Nephron progenitor cell (in vitro differentiated cells): ENCODE measurements at regions not wholly inside any gene's neighbourhood (a gene's known extent, or its start where the extent isn't known, plus 50 kb on each side); places are given as distances from the start of the nearest gene placed in this dataset.

ENCODE experiments used
- DNase-seq: peaks from one replicate; pipeline ENCODE4 v3.0.0; 2021
- H3K27ac Mint-ChIP-seq: 2 replicates; pipeline ENCODE4 v1.8.0; 2021; ENCODE audit warnings: mild to moderate bottlenecking, moderate library complexity, mixed read lengths
- H3K27me3 Mint-ChIP-seq: 2 replicates; pipeline ENCODE4 v1.8.0; 2021; ENCODE audit warnings: mild to moderate bottlenecking, low read depth, mixed read lengths; ENCODE audit not compliant: poor library complexity
- H3K36me3 Mint-ChIP-seq: 2 replicates; pipeline ENCODE4 v1.8.0; 2021; ENCODE audit warnings: low read depth, mixed read lengths
- H3K4me1 Mint-ChIP-seq: 2 replicates; pipeline ENCODE4 v1.8.0; 2021; ENCODE audit warnings: mixed read lengths
- H3K4me3 Mint-ChIP-seq: 2 replicates; pipeline ENCODE4 v1.8.0; 2021; ENCODE audit warnings: mild to moderate bottlenecking, moderate library complexity, mixed read lengths
- H3K9me3 Mint-ChIP-seq: 2 replicates; pipeline ENCODE4 v1.8.0; 2021; ENCODE audit warnings: mild to moderate bottlenecking, moderate library complexity, mixed read lengths
- TF ChIP-seq, protein P1 (sequence below): fragments of 200-600 bp; sonication (generic); IDR thresholded peaks from 2 replicates; pipeline ENCODE4 v1.5.0; 2021; ENCODE audit warnings: antibody characterized with exemption

DNA sequence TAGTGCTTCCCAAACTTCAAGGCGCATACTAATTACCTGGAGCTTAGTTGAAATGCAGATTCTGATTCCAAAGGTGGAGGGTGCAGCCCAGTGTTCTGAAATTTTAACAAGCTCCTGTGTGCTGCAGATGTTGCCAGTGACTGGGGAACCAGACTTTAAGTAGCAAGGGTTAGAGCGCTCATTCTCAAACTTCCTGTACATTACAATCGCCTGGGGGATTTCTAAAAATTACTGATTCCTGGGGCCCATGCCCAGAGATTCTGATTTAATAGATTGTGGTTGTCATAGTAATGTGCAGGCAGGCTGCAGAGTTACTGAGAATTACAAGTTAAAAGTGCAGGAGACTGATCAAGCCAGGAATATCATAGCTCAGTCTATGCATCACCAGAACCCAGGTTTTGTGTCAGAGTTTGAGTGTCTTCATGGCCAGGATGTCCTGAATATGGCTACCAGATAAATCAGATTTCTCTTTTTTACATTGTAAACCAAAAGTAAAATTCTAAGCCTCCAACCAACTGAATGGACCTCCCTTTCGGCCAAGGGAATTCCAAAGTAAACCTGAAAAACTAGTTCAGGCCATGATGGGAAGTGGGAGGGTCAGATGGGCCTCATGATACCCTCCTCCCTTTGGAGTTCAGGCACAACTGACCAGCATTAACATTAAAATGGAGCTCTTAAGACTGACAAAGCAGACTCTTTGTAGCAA lies 121.6 kb downstream of the ATXN3L start:
- peaks cover 2% of the 10 kb centered on the region for H3K27me3 Mint-ChIP-seq
- H3K36me3 Mint-ChIP-seq: no peaks in the 10 kb centered on the region
- H3K4me3 Mint-ChIP-seq: no peak overlapping the region
- no peak overlapping the region for H3K27ac Mint-ChIP-seq
- peaks cover 37% of the 10 kb centered on the region for H3K9me3 Mint-ChIP-seq
- no peak for DNase-seq
- peaks cover 22% of the 10 kb centered on the region for H3K4me1 Mint-ChIP-seq
- TF ChIP-seq, protein P1, sequence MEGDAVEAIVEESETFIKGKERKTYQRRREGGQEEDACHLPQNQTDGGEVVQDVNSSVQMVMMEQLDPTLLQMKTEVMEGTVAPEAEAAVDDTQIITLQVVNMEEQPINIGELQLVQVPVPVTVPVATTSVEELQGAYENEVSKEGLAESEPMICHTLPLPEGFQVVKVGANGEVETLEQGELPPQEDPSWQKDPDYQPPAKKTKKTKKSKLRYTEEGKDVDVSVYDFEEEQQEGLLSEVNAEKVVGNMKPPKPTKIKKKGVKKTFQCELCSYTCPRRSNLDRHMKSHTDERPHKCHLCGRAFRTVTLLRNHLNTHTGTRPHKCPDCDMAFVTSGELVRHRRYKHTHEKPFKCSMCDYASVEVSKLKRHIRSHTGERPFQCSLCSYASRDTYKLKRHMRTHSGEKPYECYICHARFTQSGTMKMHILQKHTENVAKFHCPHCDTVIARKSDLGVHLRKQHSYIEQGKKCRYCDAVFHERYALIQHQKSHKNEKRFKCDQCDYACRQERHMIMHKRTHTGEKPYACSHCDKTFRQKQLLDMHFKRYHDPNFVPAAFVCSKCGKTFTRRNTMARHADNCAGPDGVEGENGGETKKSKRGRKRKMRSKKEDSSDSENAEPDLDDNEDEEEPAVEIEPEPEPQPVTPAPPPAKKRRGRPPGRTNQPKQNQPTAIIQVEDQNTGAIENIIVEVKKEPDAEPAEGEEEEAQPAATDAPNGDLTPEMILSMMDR: no peak

DNA sequence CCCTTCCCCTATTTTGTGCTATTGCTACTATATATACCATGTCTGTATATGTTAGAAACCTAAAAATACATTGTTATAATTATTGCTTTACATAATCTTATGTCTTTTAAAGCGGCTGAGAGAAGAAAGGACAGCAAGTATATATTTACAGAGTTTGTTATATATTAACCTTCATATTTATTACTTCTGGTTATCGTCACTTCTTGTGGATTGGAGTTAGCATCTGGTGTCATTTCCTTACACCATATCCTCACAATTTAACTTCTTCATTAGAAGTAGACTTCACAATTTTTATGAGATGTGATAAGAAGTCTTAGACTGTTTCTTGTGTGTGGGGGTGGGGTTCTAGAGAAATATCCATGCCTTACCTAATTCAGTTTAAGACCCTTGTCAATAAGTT lies 123.1 kb downstream of the ATXN3L start:
- Mint-ChIP-seq H3K4me1 (peaks cover 15% of the 10 kb centered on the region), H3K27ac (no peak overlapping the region), H3K9me3 (peaks cover 32% of the 10 kb centered on the region), H3K27me3 (peaks cover 2% of the 10 kb centered on the region), H3K4me3 (no peak overlapping the region), H3K36me3 (no peaks in the 10 kb centered on the region)
- TF ChIP-seq, protein P1: no peak
- DNase-seq: no peak

DNA sequence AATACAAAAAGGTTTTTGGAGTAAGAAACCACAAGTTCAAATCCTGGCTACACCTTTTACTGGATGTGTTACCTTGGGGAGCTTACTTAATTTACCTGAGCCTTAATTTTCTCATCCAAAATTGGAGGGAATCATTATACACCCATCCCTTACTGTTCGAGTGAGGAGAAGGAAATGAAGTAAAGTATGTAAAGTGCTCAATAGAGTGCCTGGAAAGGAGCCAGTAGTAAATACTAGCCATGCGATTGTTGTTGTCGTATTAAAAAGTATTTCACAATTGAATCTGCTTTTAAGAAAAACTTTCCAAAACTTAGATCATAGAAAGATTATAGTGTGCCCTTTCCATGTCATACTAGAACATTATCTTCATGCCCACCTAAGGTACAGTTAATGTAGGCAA lies 124.5 kb downstream of the ATXN3L start:
- DNase-seq: no peak
- Mint-ChIP-seq H3K9me3 (peaks cover 29% of the 10 kb centered on the region), H3K27ac (no peak overlapping the region), H3K4me1 (peaks cover 8% of the 10 kb centered on the region), H3K27me3 (peaks cover 2% of the 10 kb centered on the region), H3K4me3 (no peak overlapping the region), H3K36me3 (no peaks in the 10 kb centered on the region)
- TF ChIP-seq, protein P1: no peak

DNA sequence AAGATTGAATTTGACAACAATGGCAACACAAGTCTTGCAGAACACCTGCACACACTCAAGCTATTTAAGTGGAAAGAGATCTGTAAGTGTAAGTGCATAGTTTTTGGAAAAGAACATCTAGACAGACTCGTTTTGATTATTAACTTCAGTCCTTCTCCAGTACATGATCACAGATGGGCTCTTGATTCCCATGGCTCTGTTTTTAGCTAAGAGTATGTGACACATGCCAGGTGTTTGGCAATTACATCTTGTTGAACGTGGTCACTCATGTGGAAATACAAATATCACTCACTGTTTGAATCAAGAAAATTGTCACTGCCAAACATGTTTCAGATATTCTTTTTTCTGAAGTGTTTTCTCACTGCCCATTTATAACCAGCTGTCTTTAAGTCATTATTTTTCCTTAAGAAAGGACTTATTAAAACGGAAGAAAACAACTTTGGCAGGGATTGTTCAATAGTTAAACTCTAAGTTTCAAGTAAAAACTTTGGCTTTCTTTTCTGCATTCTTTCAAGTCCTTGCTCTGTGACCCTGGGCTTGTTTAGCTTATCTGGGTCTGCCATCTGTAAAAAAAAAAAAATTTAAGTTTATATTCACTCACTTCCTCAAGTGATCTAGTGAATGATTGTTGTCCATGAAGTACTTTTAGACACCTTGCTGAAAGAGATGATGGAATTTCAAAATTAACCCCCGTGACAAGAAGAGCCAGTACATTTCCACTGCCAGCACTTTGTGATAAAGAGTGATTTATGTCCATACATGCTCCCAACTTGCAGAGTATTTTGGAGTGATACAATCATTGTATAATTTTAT lies 125.4 kb downstream of the ATXN3L start:
- Mint-ChIP-seq H3K36me3 (no peaks in the 10 kb centered on the region), H3K27me3 (peaks cover 2% of the 10 kb centered on the region), H3K4me1 (peaks cover 2% of the 10 kb centered on the region), H3K4me3 (no peak overlapping the region), H3K27ac (no peak overlapping the region), H3K9me3 (peaks cover 21% of the 10 kb centered on the region)
- no peak for DNase-seq
- TF ChIP-seq, protein P1: no peak

DNA sequence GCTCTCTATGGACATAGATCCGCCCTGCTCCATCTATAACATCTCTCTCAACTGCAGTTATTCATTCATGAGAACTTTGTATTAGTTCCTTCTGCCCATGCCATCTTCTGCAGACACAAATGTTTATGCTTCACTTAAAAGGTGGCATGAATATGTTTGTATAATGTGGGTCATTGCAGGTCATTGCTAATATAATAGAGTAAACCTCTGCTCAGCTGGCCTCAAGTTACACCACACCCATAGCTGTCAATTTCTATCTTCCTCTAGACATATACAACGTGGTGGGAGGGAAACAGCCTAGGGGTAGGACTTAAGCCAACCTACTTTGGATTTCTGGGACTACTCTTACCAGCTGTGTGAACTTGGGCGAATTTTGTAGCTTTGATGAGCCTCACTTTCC lies 129.8 kb downstream of the ATXN3L start:
- H3K4me3 Mint-ChIP-seq: no peak overlapping the region
- TF ChIP-seq, protein P1: no peak
- peaks cover under 1% of the 10 kb centered on the region for H3K36me3 Mint-ChIP-seq
- no peak for DNase-seq
- no peaks in the 10 kb centered on the region for H3K4me1 Mint-ChIP-seq
- H3K9me3 Mint-ChIP-seq: peaks cover 30% of the 10 kb centered on the region
- no peak overlapping the region for H3K27ac Mint-ChIP-seq
- peaks cover 3% of the 10 kb centered on the region for H3K27me3 Mint-ChIP-seq
